ENCODE measurements at regions not wholly inside any gene's neighbourhood (a gene's known extent, or its start where the extent isn't known, plus 50 kb on each side); places are given as distances from the start of the nearest gene placed in this dataset.

DNA sequence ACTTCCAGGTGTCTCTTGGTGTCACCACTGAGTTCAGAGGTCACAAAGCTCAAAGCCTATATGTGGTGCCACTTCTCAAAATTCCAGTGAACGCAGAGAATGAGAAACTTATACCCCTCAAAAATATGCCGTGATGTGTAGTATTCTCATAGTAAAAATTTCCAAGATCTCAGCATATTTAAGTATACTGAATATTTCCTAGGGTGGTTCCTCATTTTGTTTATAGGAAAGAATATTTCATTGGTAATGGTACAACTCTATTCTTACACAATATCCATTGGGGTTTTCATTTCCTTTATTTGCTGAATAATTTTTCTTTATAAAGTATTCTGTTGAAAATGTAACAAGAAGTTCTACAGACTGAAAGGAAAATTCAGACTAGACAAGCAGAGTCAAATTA lies 58.9 kb upstream of the ADO start:
- no peak overlapping the region for H3K27ac ChIP-seq (ENCODE audit: control insufficient read depth, insufficient read depth, low read length)
- no peaks in the 10 kb centered on the region for H3K9me1 ChIP-seq (ENCODE audit: control insufficient read depth, extremely low read depth, insufficient read depth, low read length)
- no peaks in the 10 kb centered on the region for H3K27me3 ChIP-seq (ENCODE audit: control insufficient read depth, extremely low read depth, insufficient read depth, low read length)
- no peaks in the 10 kb centered on the region for H3K36me3 ChIP-seq (ENCODE audit: control insufficient read depth in 2 of 2, extremely low read depth in 1 of 2, insufficient read depth in 2 of 2, low read length in 2 of 2)
- no peak overlapping the region for H2AFZ ChIP-seq (ENCODE audit: control insufficient read depth, low read length)
- DNase-seq (ENCODE audit: low read depth, low spot score) = no peak
- no peak overlapping the region for H3K9ac ChIP-seq (ENCODE audit: control insufficient read depth, extremely low read depth, insufficient read depth, low read length)
- dilution Hi-C loops (cut with MboI; ENCODE audit: extremely low pct_ligation_motif_present, low sequenced_read_pairs) = no loop called here
- no peak for TF ChIP-seq CTCF (optimal IDR thresholded peaks at IDR 0.05 in 1 of 3, IDR thresholded peaks at IDR 0.05 in 1 of 3, conservative IDR thresholded peaks at IDR 0.05 in 1 of 3; ENCODE audit: extremely low read depth in 1 of 3, insufficient read depth in 2 of 3, low read length in 3 of 3)
- no peak for TF ChIP-seq EZH2 (IDR thresholded peaks at IDR 0.05; ENCODE audit: low read length)
- H3K4me1 ChIP-seq (ENCODE audit: control insufficient read depth, extremely low read depth, insufficient read depth, low read length) = no peaks in the 10 kb centered on the region
- H3K4me2 ChIP-seq (ENCODE audit: control insufficient read depth, extremely low read depth, insufficient read depth, low read depth, low read length) = no peak overlapping the region
- H3K9me3 ChIP-seq (ENCODE audit: control insufficient read depth, low read depth, low read length) = no peaks in the 10 kb centered on the region
- H4K20me1 ChIP-seq (ENCODE audit: control insufficient read depth, extremely low read depth, insufficient read depth, low read length) = no peaks in the 10 kb centered on the region
- H3K4me3 ChIP-seq (ENCODE audit: control insufficient read depth in 2 of 3, extremely low read depth in 1 of 3, insufficient read depth in 2 of 3, low read depth in 1 of 3, low read length in 3 of 3) = no peak overlapping the region
- no peaks in the 10 kb centered on the region for H3K79me2 ChIP-seq (ENCODE audit: control insufficient read depth, insufficient read depth, low read length)
- no peak for FAIRE-seq

DNA sequence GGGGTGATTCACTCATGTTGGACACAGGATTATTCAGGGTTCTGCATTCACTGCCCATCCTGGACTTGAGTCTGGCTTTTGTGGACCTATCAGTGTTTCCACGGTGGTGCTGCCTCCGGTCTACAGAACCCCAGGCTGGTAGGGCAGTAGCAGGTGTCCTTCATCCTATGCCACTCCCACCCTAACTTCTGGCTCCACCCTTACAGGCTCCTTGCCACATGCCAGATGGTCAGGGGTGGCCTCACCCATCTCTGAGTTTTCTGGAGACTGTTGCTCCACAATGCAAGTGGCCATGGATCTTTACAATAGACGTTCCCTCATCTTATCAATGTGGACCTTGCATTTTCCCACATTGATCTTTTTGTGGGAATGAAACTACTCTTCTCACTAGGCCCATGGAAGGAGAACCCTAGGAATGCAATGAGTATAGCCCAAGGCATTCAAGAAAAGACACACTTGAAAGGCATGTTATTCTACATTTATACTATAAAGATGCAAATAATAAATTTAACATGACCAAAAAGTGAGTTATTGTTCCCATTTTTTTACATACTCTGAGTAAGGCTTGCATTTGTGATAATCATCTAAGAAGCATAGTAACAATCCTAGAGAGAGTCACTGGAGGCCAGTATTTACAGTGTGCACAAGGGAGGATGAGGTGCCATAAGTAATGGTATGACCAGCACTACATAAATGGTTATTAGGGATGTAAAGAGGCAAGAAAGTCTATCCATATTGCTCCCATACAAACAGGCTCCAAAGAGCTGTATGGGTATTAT lies 57.4 kb upstream of the ADO start:
- Histone ChIP-seq H3K79me2 (ENCODE audit: control insufficient read depth, insufficient read depth, low read length) (no peaks in the 10 kb centered on the region), H3K9me1 (ENCODE audit: control insufficient read depth, extremely low read depth, insufficient read depth, low read length) (no peaks in the 10 kb centered on the region), H3K27me3 (ENCODE audit: control insufficient read depth, extremely low read depth, insufficient read depth, low read length) (no peaks in the 10 kb centered on the region), H3K9ac (ENCODE audit: control insufficient read depth, extremely low read depth, insufficient read depth, low read length) (no peak overlapping the region), H3K4me3 (ENCODE audit: control insufficient read depth in 2 of 3, extremely low read depth in 1 of 3, insufficient read depth in 2 of 3, low read depth in 1 of 3, low read length in 3 of 3) (no peak overlapping the region), H3K36me3 (ENCODE audit: control insufficient read depth in 2 of 2, extremely low read depth in 1 of 2, insufficient read depth in 2 of 2, low read length in 2 of 2) (no peaks in the 10 kb centered on the region), H3K4me1 (ENCODE audit: control insufficient read depth, extremely low read depth, insufficient read depth, low read length) (no peaks in the 10 kb centered on the region), H2AFZ (ENCODE audit: control insufficient read depth, low read length) (no peak overlapping the region), H3K4me2 (ENCODE audit: control insufficient read depth, extremely low read depth, insufficient read depth, low read depth, low read length) (no peak overlapping the region), H3K9me3 (ENCODE audit: control insufficient read depth, low read depth, low read length) (no peaks in the 10 kb centered on the region), H4K20me1 (ENCODE audit: control insufficient read depth, extremely low read depth, insufficient read depth, low read length) (no peaks in the 10 kb centered on the region), H3K27ac (ENCODE audit: control insufficient read depth, insufficient read depth, low read length) (no peak overlapping the region)
- no peak for DNase-seq (ENCODE audit: low read depth, low spot score)
- dilution Hi-C loops (cut with MboI; ENCODE audit: extremely low pct_ligation_motif_present, low sequenced_read_pairs) = no loop called here
- no peak for TF ChIP-seq EZH2 (IDR thresholded peaks at IDR 0.05; ENCODE audit: low read length)
- no peak for TF ChIP-seq CTCF (optimal IDR thresholded peaks at IDR 0.05 in 1 of 3, IDR thresholded peaks at IDR 0.05 in 1 of 3, conservative IDR thresholded peaks at IDR 0.05 in 1 of 3; ENCODE audit: extremely low read depth in 1 of 3, insufficient read depth in 2 of 3, low read length in 3 of 3)
- FAIRE-seq = no peak
